Liver (tissue), 8 donors: ENCODE measurements at regions not wholly inside any gene's neighbourhood (a gene's known extent, or its start where the extent isn't known, plus 50 kb on each side); places are given as distances from the start of the nearest gene placed in this dataset.

ENCODE experiments used
- DNase-seq: peaks from one replicate; pipeline ENCODE4 v3.0.0-alpha.2; 2017; ENCODE audit warnings: low spot score
- H3K27ac ChIP-seq, 2 donors: one replicate each; pipeline ENCODE4 v1.7.0; 2013; ENCODE audit warnings: inconsistent platforms in 2 of 2, low read length in 2 of 2, control low read depth in 1 of 2, low read depth in 1 of 2, mild to moderate bottlenecking in 1 of 2
- H3K27me3 ChIP-seq, 4 donors: one replicate each; pipeline versions ENCODE4 v1.6.1 to v1.7.0; 2013; ENCODE audit warnings: low read length in 3 of 4, inconsistent platforms in 1 of 4, mild to moderate bottlenecking in 1 of 4, moderate library complexity in 1 of 4; ENCODE audit not compliant: control insufficient read depth in 4 of 4, insufficient read depth in 4 of 4
- H3K36me3 ChIP-seq, 4 donors: one replicate each; pipeline versions ENCODE4 v1.6.1 to v1.7.0; 2013; ENCODE audit warnings: low read length in 3 of 4, mild to moderate bottlenecking in 3 of 4, low read depth in 1 of 4, moderate library complexity in 1 of 4; ENCODE audit not compliant: control insufficient read depth in 4 of 4, insufficient read depth in 3 of 4
- H3K4me1 ChIP-seq, 4 donors: one replicate each; pipeline versions ENCODE4 v1.6.1 to v1.7.0; 2013; ENCODE audit warnings: low read length in 3 of 4, mild to moderate bottlenecking in 3 of 4, moderate library complexity in 1 of 4; ENCODE audit not compliant: control insufficient read depth in 4 of 4, insufficient read depth in 4 of 4
- H3K4me3 ChIP-seq, 3 donors: one replicate each; pipeline versions ENCODE4 v1.6.1 to v1.7.0; 2013; ENCODE audit warnings: low read length in 3 of 3, control low read depth in 1 of 3, low read depth in 1 of 3, mild to moderate bottlenecking in 1 of 3
- H3K9ac ChIP-seq, 2 donors: one replicate each; pipeline ENCODE4 v1.7.0; 2013; ENCODE audit warnings: low read length in 2 of 2, mild to moderate bottlenecking in 2 of 2, moderate library complexity in 2 of 2, control low read depth in 1 of 2, low read depth in 1 of 2
- H3K9me3 ChIP-seq, 4 donors: one replicate each; pipeline versions ENCODE4 v1.6.1 to v1.7.0; 2013; ENCODE audit warnings: low read length in 3 of 4; ENCODE audit not compliant: control insufficient read depth in 4 of 4
- EGR1 ChIP-seq, 2 donors: IDR thresholded peaks; 2 replicates each; pipeline ENCODE4 v1.6.1; 2016 to 2018; ENCODE audit warnings: antibody characterized with exemption in 2 of 2, low read depth in 2 of 2
- FOXA1 ChIP-seq: IDR thresholded peaks from 2 replicates; pipeline ENCODE4 v1.6.1; 2016; ENCODE audit warnings: antibody characterized with exemption
- FOXA2 ChIP-seq: IDR thresholded peaks from 2 replicates; pipeline ENCODE4 v1.6.1; 2016; ENCODE audit warnings: antibody characterized with exemption
- HNF4A ChIP-seq, 2 donors: conservative IDR thresholded peaks; 2 replicates each; pipeline ENCODE4 v1.6.1; 2016; ENCODE audit warnings: antibody characterized with exemption in 2 of 2, mild to moderate bottlenecking in 2 of 2
- JUND ChIP-seq, 2 donors: IDR thresholded peaks; 2 replicates each; pipeline ENCODE4 v1.6.1; 2016; ENCODE audit warnings: antibody characterized with exemption in 2 of 2
- RAD21 ChIP-seq, 2 donors: IDR thresholded peaks; 2 replicates each; pipeline ENCODE4 v1.6.1; 2016; ENCODE audit warnings: antibody characterized with exemption in 2 of 2, mild to moderate bottlenecking in 2 of 2
- SP1 ChIP-seq: IDR thresholded peaks from 2 replicates; pipeline ENCODE4 v1.6.1; 2018; ENCODE audit warnings: antibody characterized with exemption, mild to moderate bottlenecking
- TAF1 ChIP-seq: conservative IDR thresholded peaks from 2 replicates; pipeline ENCODE4 v1.6.1; 2016; ENCODE audit warnings: antibody characterized with exemption, mild to moderate bottlenecking
- YY1 ChIP-seq: IDR thresholded peaks from 2 replicates; pipeline ENCODE4 v1.6.1; 2016; ENCODE audit warnings: antibody characterized with exemption, mild to moderate bottlenecking
- ZBTB33 ChIP-seq: IDR thresholded peaks from 2 replicates; pipeline ENCODE4 v1.6.1; 2016; ENCODE audit warnings: antibody characterized with exemption
- WGBS: extraction: QIAGEN DNeasy Blood & Tissue Kit; methylation state at CpG from one replicate; pipeline ENCODE4 v1.1.7; 2013; 5-methylcytosine and 5-hydroxymethylcytosine counted together
- TF ChIP-seq, protein P1 (sequence below): IDR thresholded peaks from 2 replicates; pipeline ENCODE4 v1.6.1; 2016; ENCODE audit warnings: antibody characterized with exemption
- TF ChIP-seq, protein P2 (sequence below): fragments of 150-350 bp; IDR thresholded peaks from 2 replicates; pipeline ENCODE4 v1.5.1; 2017; ENCODE audit warnings: improper control_type of control experiment, low read depth, low read length; ENCODE audit not compliant: missing input control
- donor health status: healthy.
- donor health status: healthy.
- donor health status: healthy.
- donor health status: healthy.
- donor health status: healthy.

- TF ChIP-seq TAF1: no peak
- TF ChIP-seq JUND (IDR thresholded peaks at IDR 0.05): no peak
- TF ChIP-seq HNF4A (conservative IDR thresholded peaks at IDR 0.05): no peak
- no peak for TF ChIP-seq RAD21 (IDR thresholded peaks at IDR 0.05)
- TF ChIP-seq EGR1 (IDR thresholded peaks at IDR 0.05; ENCODE audit: low read depth in 2 of 2): no peak
Observed at GRCh38 chr11:13850231-13851005, 112.1 kb upstream of the SPON1 start (continued).

DNA sequence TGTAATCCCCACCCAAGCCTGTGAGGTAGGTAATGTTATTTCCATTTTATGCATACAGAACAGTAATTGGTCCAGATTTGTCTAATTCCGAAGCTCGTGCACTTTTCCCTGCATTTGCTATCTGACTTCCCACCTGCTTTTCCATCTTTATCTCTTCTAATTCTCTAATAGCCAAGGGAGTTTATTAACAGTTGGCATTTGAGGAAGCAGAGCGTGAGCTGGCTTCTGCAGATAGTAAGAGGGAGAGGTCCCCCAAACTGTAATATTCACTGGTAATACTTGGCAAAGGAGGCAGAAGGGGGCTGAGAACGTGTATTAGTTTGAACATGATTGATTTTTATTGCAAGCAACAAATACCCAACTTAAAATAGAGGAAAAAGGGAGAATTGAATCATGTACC, 110.8 kb upstream of the SPON1 start:
- H3K27me3 ChIP-seq: peaks cover 0 to 3% (median 0%) of the 10 kb centered on the region in 4 donors
- no peak overlapping the region for H3K9ac ChIP-seq
- 62% methylated on average over 4 of the region's 4 CpGs for WGBS
- TF ChIP-seq, protein P1, sequence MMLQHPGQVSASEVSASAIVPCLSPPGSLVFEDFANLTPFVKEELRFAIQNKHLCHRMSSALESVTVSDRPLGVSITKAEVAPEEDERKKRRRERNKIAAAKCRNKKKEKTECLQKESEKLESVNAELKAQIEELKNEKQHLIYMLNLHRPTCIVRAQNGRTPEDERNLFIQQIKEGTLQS: no peak
- TF ChIP-seq ZBTB33 (no peak), SP1 (no peak), FOXA1 (no peak)
- no peaks in the 10 kb centered on the region for H3K36me3 ChIP-seq
- H3K4me1 ChIP-seq: no peaks in the 10 kb centered on the region
- H3K27ac ChIP-seq: no peak overlapping the region
- H3K4me3 ChIP-seq: no peak overlapping the region
- H3K9me3 ChIP-seq: peaks cover 0 to 4% (median 0%) of the 10 kb centered on the region in 4 donors
- no peak for DNase-seq

GRCh38 chr11:13852481-13852880, 110.0 kb upstream of the SPON1 start:
- peaks cover 0 to 4% (median 0%) of the 10 kb centered on the region in 4 donors for H3K9me3 ChIP-seq
- H3K27ac ChIP-seq: no peak overlapping the region
- no peak overlapping the region for H3K9ac ChIP-seq
- 57% methylated on average over 5 of the region's 5 CpGs for WGBS
- TF ChIP-seq HNF4A (conservative IDR thresholded peaks at IDR 0.05) (no peak), FOXA2 (no peak), TAF1 (no peak), FOXA1 (no peak)
- TF ChIP-seq, protein P2, sequence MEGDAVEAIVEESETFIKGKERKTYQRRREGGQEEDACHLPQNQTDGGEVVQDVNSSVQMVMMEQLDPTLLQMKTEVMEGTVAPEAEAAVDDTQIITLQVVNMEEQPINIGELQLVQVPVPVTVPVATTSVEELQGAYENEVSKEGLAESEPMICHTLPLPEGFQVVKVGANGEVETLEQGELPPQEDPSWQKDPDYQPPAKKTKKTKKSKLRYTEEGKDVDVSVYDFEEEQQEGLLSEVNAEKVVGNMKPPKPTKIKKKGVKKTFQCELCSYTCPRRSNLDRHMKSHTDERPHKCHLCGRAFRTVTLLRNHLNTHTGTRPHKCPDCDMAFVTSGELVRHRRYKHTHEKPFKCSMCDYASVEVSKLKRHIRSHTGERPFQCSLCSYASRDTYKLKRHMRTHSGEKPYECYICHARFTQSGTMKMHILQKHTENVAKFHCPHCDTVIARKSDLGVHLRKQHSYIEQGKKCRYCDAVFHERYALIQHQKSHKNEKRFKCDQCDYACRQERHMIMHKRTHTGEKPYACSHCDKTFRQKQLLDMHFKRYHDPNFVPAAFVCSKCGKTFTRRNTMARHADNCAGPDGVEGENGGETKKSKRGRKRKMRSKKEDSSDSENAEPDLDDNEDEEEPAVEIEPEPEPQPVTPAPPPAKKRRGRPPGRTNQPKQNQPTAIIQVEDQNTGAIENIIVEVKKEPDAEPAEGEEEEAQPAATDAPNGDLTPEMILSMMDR: no peak
- no peak overlapping the region for H3K4me3 ChIP-seq
- no peaks in the 10 kb centered on the region for H3K4me1 ChIP-seq
- no peaks in the 10 kb centered on the region for H3K36me3 ChIP-seq
- H3K27me3 ChIP-seq: peaks cover 0 to 3% (median 0%) of the 10 kb centered on the region in 4 donors
- no peak for DNase-seq

- Histone ChIP-seq H3K4me3 (no peak overlapping the region), H3K9ac (no peak overlapping the region), H3K27ac (no peak overlapping the region), H3K36me3 (no peaks in the 10 kb centered on the region), H3K27me3 (peaks cover 0 to 3% (median 0%) of the 10 kb centered on the region in 4 donors), H3K4me1 (no peaks in the 10 kb centered on the region), H3K9me3 (peaks cover 0 to 7% (median 0%) of the 10 kb centered on the region in 4 donors)
- 80% methylated on average over 3 of the region's 3 CpGs for WGBS
- no peak for DNase-seq
- no peak for TF ChIP-seq YY1
Observed at GRCh38 chr11:13857828-13858227, 104.7 kb upstream of the SPON1 start.
